GM18870 (cell line): ENCODE measurements at regions not wholly inside any gene's neighbourhood (a gene's known extent, or its start where the extent isn't known, plus 50 kb on each side); places are given as distances from the start of the nearest gene placed in this dataset.

ENCODE experiments used
- ATAC-seq: cut with Tn5 transposase; IDR thresholded peaks from one replicate; pipeline ENCODE4 v1.9.1; 2021; ENCODE audit warnings: moderate library complexity; ENCODE audit not compliant: unreplicated experiment

- no peak for ATAC-seq
Observed at GRCh38 chr16:85306793-85307551, 194.7 kb upstream of the CIBAR2 start.

GRCh38 chr16:85307552-85308364 lies 195.5 kb upstream of the CIBAR2 start:
- no peak for ATAC-seq

GRCh38 chr16:85308611-85309540 lies 196.6 kb upstream of the CIBAR2 start:
- no peak for ATAC-seq

- ATAC-seq: no peak
Observed at GRCh38 chr16:85309656-85310587, 197.7 kb upstream of the CIBAR2 start.

- no peak for ATAC-seq
Observed at GRCh38 chr16:85310868-85311585, 198.8 kb upstream of the CIBAR2 start.

- no peak for ATAC-seq
Observed at GRCh38 chr16:85311741-85312140, 199.5 kb upstream of the CIBAR2 start.

GRCh38 chr16:85312174-85312573 lies 199.9 kb upstream of the CIBAR2 start:
- no peak for ATAC-seq

GRCh38 chr16:85312642-85313525 lies 200.6 kb upstream of the CIBAR2 start:
- no peak for ATAC-seq

- ATAC-seq: no peak
Observed at GRCh38 chr16:85313526-85314301, 201.4 kb upstream of the CIBAR2 start.

GRCh38 chr16:85314512-85314971 lies 202.3 kb upstream of the CIBAR2 start:
- ATAC-seq: no peak

GRCh38 chr16:85315866-85316265 lies 203.6 kb upstream of the CIBAR2 start:
- ATAC-seq: no peak

GRCh38 chr16:85316321-85316919 lies 204.1 kb upstream of the CIBAR2 start:
- ATAC-seq: no peak

- ATAC-seq: no peak
Observed at GRCh38 chr16:85316944-85317343, 204.7 kb upstream of the CIBAR2 start.

GRCh38 chr16:85317704-85318103 lies 205.4 kb upstream of the CIBAR2 start:
- no peak for ATAC-seq

- ATAC-seq: no peak
Observed at GRCh38 chr16:85319208-85319983, 207.1 kb upstream of the CIBAR2 start.

GRCh38 chr16:85319984-85320440 lies 207.7 kb upstream of the CIBAR2 start:
- no peak for ATAC-seq
